ENCODE measurements at regions not wholly inside any gene's neighbourhood (a gene's known extent, or its start where the extent isn't known, plus 50 kb on each side); places are given as distances from the start of the nearest gene placed in this dataset.

- TF ChIP-seq POLR2A (IDR thresholded peaks at IDR 0.05) (no peak), CTCF (IDR thresholded peaks at IDR 0.05) (no peak)
- H3K4me3 ChIP-seq (ENCODE audit: low read depth, poor library complexity, severe bottlenecking): no peak overlapping the region
- no peak for DNase-seq (ENCODE audit: low spot score in 2 of 2)
- intact Hi-C loops (cut with DNase I; ENCODE audit: low total_unique reads): no loop called here
- WGBS, 2 donors: 89 to 90% methylated on average over 10 of the region's 10 CpGs
Measured at GRCh38 chr16:55398762-55399161, 74.8 kb downstream of the IRX6 start.

DNA sequence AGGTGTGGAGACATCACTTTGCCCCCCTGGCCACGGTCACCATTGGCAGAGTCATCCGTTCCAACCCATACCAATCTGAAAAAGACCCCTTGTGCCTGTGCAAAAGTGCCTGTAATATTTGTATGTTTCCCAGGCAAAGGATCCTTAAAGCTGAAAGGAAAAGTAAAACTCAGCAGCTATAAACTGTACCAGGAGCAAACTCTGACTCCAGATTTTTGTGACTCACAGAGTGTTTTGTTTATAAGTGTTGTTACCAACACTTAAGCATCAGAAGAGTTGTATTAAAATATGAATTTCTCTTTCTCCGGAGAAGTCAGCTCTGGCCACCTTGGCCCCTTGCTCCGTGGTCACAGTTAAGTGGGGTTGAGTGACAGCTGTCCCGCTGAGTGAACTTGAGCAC, 75.9 kb downstream of the IRX6 start:
- DNase-seq (ENCODE audit: low spot score in 2 of 2): no peak
- no peak for TF ChIP-seq CTCF (IDR thresholded peaks at IDR 0.05)
- no peak for TF ChIP-seq POLR2A (IDR thresholded peaks at IDR 0.05)
- 73 to 78% methylated on average over 5 of the region's 5 CpGs for WGBS, 2 donors
- H3K4me3 ChIP-seq (ENCODE audit: low read depth, poor library complexity, severe bottlenecking): no peak overlapping the region
- intact Hi-C loops (cut with DNase I; ENCODE audit: low total_unique reads): no loop called here

DNA sequence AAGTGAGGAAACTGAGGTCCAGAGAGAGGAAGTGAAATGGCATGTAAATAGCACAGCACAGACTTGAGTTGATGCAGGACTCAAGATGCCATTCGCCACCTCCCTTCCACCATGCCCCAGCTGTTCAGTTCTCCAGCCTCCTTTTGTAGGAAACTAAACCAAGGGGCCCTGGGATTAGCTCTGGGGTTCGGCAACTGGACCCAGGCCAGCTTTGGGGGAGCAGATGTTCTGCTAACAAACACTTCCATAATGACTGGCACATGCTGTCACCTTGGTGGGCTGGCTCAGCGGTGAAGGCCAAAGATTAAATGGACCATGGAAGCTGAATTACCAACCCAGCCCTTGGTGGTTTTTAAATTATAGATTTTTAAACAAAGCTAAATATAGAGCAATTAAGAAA, 77.0 kb downstream of the IRX6 start:
- 78 to 87% methylated on average over 3 of the region's 3 CpGs for WGBS, 2 donors
- H3K4me3 ChIP-seq (ENCODE audit: low read depth, poor library complexity, severe bottlenecking): no peak overlapping the region
- intact Hi-C loops (cut with DNase I; ENCODE audit: low total_unique reads): no loop called here
- TF ChIP-seq CTCF (IDR thresholded peaks at IDR 0.05): no peak
- no peak for DNase-seq (ENCODE audit: low spot score in 2 of 2)

DNA sequence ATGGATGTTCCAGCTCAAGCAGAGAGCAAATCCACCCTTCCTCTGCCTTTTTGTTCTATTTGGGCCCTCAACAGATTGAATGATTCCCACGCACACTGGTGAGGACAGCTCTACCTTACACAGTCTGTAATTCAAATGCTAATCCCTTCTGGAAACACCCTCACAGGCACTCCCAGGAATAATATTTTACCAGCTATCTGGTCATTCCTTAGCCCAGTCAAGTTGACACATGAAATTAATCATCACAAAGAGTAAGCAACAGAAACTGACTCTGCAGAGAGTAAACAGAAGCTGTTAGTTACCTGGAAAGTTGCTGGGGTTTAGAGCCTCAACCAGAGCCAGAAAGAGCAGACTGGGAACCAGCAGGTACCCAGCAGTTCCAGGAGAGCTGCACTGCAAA, 75.5 kb upstream of the MMP2 start:
- 72 to 81% methylated on average over 1 of the region's 1 CpG for WGBS, 2 donors
- H3K4me3 ChIP-seq (ENCODE audit: low read depth, poor library complexity, severe bottlenecking): no peak overlapping the region
- intact Hi-C loops (cut with DNase I; ENCODE audit: low total_unique reads): no loop called here
- DNase-seq (ENCODE audit: low spot score in 2 of 2): no peak
- TF ChIP-seq POLR2A (IDR thresholded peaks at IDR 0.05): no peak
- TF ChIP-seq CTCF (IDR thresholded peaks at IDR 0.05): no peak

- 89 to 95% methylated on average over 2 of the region's 2 CpGs for WGBS, 2 donors
- no peak for TF ChIP-seq POLR2A (IDR thresholded peaks at IDR 0.05)
- DNase-seq (ENCODE audit: low spot score in 2 of 2): no peak
Measured at GRCh38 chr16:55406651-55407050, 72.3 kb upstream of the MMP2 start.

DNA sequence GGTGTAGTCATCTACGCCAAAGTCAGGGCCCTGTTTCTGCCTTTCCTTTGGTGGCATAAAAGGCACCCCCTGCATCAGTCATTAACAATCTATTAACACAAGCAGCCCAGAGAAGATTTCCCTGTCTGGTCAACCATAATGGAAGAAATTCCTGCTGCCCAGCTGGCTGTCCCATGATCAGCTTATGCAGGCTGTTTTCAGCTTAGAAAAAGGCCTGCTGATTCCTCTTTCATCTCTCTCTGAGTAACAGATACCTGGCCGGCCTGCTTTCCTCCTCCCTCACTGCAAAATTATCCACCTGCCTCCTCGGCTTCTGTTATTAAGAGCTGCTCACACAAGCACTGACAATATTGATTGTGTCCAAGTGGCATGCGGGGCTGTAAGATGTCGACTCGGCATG, 70.3 kb upstream of the MMP2 start:
- DNase-seq (ENCODE audit: low spot score in 2 of 2): no peak
- intact Hi-C loops (cut with DNase I; ENCODE audit: low total_unique reads): no loop called here
- H3K4me3 ChIP-seq (ENCODE audit: low read depth, poor library complexity, severe bottlenecking): no peak overlapping the region
- 91 to 92% methylated on average over 6 of the region's 6 CpGs for WGBS, 2 donors
- TF ChIP-seq POLR2A (IDR thresholded peaks at IDR 0.05) (no peak), CTCF (IDR thresholded peaks at IDR 0.05) (no peak)

More at GRCh38 chr16:55406651-55407050, 72.3 kb upstream of the MMP2 start:
- no peak overlapping the region for H3K4me3 ChIP-seq (ENCODE audit: low read depth, poor library complexity, severe bottlenecking)
- intact Hi-C loops (cut with DNase I; ENCODE audit: low total_unique reads): no loop called here

Measured in lower leg skin (tissue), 4 donors.